ENCODE measurements at regions not wholly inside any gene's neighbourhood (a gene's known extent, or its start where the extent isn't known, plus 50 kb on each side); places are given as distances from the start of the nearest gene placed in this dataset.

- no peak for DNase-seq
Measured at GRCh38 chr7:139561-140243, 52.7 kb upstream of the FAM20C start.

- DNase-seq, result no peak
Measured at GRCh38 chr7:140996-141395, 51.4 kb upstream of the FAM20C start.

GRCh38 chr7:142248-142941 is 50.0 kb upstream of the FAM20C start:
- DNase-seq, result no peak

Measured in suppressor macrophage treated with lipopolysaccharide for 4 hours (primary cell).